Esophagus squamous epithelium (tissue), 5 donors: ENCODE measurements at regions not wholly inside any gene's neighbourhood (a gene's known extent, or its start where the extent isn't known, plus 50 kb on each side); places are given as distances from the start of the nearest gene placed in this dataset.

Experiments
- DNase-seq: peaks from one replicate; lab custom pipeline; 2025; lab: John Stamatoyannopoulos, UW
- H3K27ac ChIP-seq, 4 donors: fragments of 200-600 bp; sonication (generic); one replicate each; pipeline ENCODE4 v1.5.1; 2016 to 2019; ENCODE audit warnings: mild to moderate bottlenecking in 1 of 4
- H3K27me3 ChIP-seq, 4 donors: fragments of 200-600 bp; sonication (generic); 1 replicate in 3 of 4; 2 replicates in 1 of 4; pipeline versions ENCODE4 v1.5.1 to v1.6.0; 2017 to 2021; ENCODE audit warnings: antibody characterized with exemption in 1 of 4
- H3K36me3 ChIP-seq, 3 donors: fragments of 200-600 bp; sonication (generic); one replicate each; pipeline ENCODE4 v1.5.1; 2016 to 2019
- H3K4me1 ChIP-seq, 3 donors: fragments of 200-600 bp; sonication (generic); one replicate each; pipeline ENCODE4 v1.5.1; 2017 to 2019
- H3K4me3 ChIP-seq, 4 donors: fragments of 200-600 bp; sonication (generic); 1 replicate in 3 of 4; 2 replicates in 1 of 4; pipeline ENCODE4 v1.5.1; 2016 to 2019; ENCODE audit warnings: mild to moderate bottlenecking in 2 of 4, moderate library complexity in 1 of 4
- H3K9me3 ChIP-seq, 3 donors: fragments of 200-600 bp; sonication (generic); one replicate each; pipeline ENCODE4 v1.5.1; 2016 to 2019
- POLR2A ChIP-seq, 4 donors: fragments of 450-650 bp; IDR thresholded peaks; one replicate each; pipeline ENCODE4 v1.6.1; 2017; ENCODE audit warnings: antibody characterized with exemption in 4 of 4, mild to moderate bottlenecking in 4 of 4, moderate library complexity in 3 of 4
- WGBS, 2 donors: methylation state at CpG; one replicate each; pipeline ENCODE4 v1.1.5; 2018; 5-methylcytosine and 5-hydroxymethylcytosine counted together
- intact Hi-C: fragments of 100-400 bp; cut with DNase I; formaldehyde crosslinking; loops from one replicate; pipeline ENCODE4 v1.15.0; 2022
- TF ChIP-seq, protein P1 (sequence below), 6 experiments: fragments of 450-650 bp in 4 of 6; fragments of 200-600 bp in 2 of 6; sonication (generic) in 2 of 6; IDR thresholded peaks; one replicate each; pipeline ENCODE4 v1.5.1; 2016 to 2019; ENCODE audit warnings: antibody characterized with exemption in 6 of 6, mild to moderate bottlenecking in 4 of 6, moderate library complexity in 4 of 6
- donor health status: DM: yes; HTN: yes; CAD: no.

DNA sequence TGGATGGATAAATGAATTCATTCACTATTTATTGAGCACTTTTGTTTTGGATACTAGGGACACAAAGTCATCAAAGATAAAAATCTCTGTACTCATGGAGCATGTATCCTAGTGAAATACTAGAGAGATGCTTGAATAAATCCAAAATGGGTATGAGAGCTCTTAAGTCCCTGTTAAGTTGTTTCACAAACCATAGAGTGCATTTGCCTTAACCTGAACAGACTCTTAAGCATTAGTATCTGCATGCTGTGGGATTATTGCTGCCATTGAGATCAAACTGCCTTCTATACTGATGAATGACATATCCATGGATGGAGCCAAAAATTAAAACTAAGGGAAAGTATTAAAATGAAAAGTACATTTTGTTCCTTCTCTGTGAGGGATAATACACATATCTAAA, 206.5 kb upstream of the KRR1 start:
- Histone ChIP-seq H3K4me1 (peaks cover 26 to 98% (median 36%) of the 10 kb centered on the region in 3 donors), H3K27me3 (no peaks in the 10 kb centered on the region), H3K36me3 (no peaks in the 10 kb centered on the region), H3K9me3 (no peaks in the 10 kb centered on the region), H3K27ac (peak overlapping the region in 3 of 4 donors; percentile 9 to 81 (median 42)), H3K4me3 (no peak overlapping the region)
- no peak for TF ChIP-seq POLR2A (IDR thresholded peaks at IDR 0.05)
- TF ChIP-seq, protein P1, sequence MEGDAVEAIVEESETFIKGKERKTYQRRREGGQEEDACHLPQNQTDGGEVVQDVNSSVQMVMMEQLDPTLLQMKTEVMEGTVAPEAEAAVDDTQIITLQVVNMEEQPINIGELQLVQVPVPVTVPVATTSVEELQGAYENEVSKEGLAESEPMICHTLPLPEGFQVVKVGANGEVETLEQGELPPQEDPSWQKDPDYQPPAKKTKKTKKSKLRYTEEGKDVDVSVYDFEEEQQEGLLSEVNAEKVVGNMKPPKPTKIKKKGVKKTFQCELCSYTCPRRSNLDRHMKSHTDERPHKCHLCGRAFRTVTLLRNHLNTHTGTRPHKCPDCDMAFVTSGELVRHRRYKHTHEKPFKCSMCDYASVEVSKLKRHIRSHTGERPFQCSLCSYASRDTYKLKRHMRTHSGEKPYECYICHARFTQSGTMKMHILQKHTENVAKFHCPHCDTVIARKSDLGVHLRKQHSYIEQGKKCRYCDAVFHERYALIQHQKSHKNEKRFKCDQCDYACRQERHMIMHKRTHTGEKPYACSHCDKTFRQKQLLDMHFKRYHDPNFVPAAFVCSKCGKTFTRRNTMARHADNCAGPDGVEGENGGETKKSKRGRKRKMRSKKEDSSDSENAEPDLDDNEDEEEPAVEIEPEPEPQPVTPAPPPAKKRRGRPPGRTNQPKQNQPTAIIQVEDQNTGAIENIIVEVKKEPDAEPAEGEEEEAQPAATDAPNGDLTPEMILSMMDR (IDR thresholded peaks at IDR 0.05), result no peak
- DNase-seq, result no peak
- intact Hi-C loops, result no loop called here

DNA sequence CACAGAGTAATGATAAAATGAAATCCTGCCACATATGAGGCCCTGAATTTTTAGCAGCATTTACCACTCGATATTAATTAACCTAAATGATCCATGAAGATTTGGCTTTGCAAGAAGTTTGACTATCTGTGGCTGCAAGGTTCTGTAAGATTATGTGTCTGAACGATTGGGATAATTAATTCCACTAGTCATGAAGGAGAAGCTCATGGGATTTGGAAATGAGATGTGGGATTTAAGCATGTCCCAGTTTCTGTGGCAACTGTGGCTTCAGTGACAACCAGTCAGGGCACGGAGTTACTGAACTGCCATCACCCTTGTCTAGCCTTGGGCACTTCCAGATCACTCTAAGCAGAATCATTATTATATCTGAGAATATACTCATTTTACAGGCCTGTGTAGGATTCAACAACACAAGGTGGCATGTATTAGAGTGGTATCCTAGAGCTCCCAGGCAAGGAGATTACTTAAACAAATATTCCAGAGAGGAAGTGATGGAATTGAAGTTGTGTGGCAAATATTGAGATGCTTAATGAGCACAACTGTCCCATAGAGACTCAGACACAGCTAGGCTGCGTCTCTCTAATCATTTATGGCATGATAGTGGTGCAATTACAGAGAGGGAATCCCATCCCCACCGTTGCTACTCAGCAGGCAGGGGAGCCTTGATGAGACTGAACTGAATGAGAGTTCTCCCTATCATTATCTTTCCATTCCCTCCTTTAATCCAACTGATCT, 205.0 kb upstream of the KRR1 start:
- peaks cover 20 to 98% (median 30%) of the 10 kb centered on the region in 3 donors for H3K4me1 ChIP-seq
- DNase-seq, result no peak
- H3K36me3 ChIP-seq, result no peaks in the 10 kb centered on the region
- TF ChIP-seq, protein P1 (IDR thresholded peaks at IDR 0.05), result no peak
- TF ChIP-seq POLR2A (IDR thresholded peaks at IDR 0.05), result no peak
- intact Hi-C loops, result no loop called here
- H3K4me3 ChIP-seq, result no peak overlapping the region
- H3K27ac ChIP-seq, result peak overlapping the region in 3 of 4 donors; percentile 71 to 87 (median 83)
- H3K9me3 ChIP-seq, result no peaks in the 10 kb centered on the region
- no peaks in the 10 kb centered on the region for H3K27me3 ChIP-seq
- WGBS, 2 donors, result 55% methylated on average over 5 of the region's 5 CpGs

DNA sequence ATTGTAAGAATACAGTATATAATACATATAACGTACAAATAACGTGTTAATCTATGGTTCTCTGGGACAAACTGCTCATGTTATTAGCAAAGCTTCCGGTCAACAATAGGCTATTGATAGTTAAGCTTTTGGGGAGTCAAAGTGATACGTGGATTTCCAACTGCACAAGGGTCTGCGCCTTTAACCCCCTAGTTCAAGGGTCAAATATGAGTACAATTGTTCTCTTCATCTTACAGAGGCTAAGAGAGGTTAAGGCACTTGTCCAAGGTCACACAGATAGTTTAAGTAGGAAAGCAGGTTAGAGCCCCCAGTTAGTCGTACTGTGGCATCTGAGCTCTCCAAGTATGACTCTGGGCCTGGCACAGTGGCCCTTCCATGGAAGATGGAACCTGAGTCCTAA, 204.3 kb upstream of the KRR1 start:
- H3K4me3 ChIP-seq, result no peak overlapping the region
- peak overlapping the region in 3 of 4 donors; percentile 71 to 87 (median 83) for H3K27ac ChIP-seq
- peaks cover 13 to 98% (median 29%) of the 10 kb centered on the region in 3 donors for H3K4me1 ChIP-seq
- no peak for DNase-seq
- intact Hi-C loops, result no loop called here
- no peaks in the 10 kb centered on the region for H3K27me3 ChIP-seq
- 91% methylated on average over 6 of the region's 6 CpGs for WGBS, 2 donors
- no peaks in the 10 kb centered on the region for H3K36me3 ChIP-seq
- no peaks in the 10 kb centered on the region for H3K9me3 ChIP-seq
- TF ChIP-seq POLR2A (IDR thresholded peaks at IDR 0.05), result no peak
- TF ChIP-seq, protein P1 (IDR thresholded peaks at IDR 0.05), result no peak

- peak overlapping the region in 3 of 4 donors; percentile 71 to 87 (median 83) for H3K27ac ChIP-seq
- no peaks in the 10 kb centered on the region for H3K9me3 ChIP-seq
- peaks cover 12 to 98% (median 32%) of the 10 kb centered on the region in 3 donors for H3K4me1 ChIP-seq
- intact Hi-C loops, result no loop called here
- H3K27me3 ChIP-seq, result no peaks in the 10 kb centered on the region
- no peak for DNase-seq
- no peak overlapping the region for H3K4me3 ChIP-seq
- WGBS, 2 donors, result 47 to 48% methylated on average over 4 of the region's 4 CpGs
- TF ChIP-seq, protein P1 (IDR thresholded peaks at IDR 0.05), result no peak
- no peak for TF ChIP-seq POLR2A (IDR thresholded peaks at IDR 0.05)
- H3K36me3 ChIP-seq, result no peaks in the 10 kb centered on the region
Observed at GRCh38 chr12:75715323-75715644, 203.9 kb upstream of the KRR1 start.

DNA sequence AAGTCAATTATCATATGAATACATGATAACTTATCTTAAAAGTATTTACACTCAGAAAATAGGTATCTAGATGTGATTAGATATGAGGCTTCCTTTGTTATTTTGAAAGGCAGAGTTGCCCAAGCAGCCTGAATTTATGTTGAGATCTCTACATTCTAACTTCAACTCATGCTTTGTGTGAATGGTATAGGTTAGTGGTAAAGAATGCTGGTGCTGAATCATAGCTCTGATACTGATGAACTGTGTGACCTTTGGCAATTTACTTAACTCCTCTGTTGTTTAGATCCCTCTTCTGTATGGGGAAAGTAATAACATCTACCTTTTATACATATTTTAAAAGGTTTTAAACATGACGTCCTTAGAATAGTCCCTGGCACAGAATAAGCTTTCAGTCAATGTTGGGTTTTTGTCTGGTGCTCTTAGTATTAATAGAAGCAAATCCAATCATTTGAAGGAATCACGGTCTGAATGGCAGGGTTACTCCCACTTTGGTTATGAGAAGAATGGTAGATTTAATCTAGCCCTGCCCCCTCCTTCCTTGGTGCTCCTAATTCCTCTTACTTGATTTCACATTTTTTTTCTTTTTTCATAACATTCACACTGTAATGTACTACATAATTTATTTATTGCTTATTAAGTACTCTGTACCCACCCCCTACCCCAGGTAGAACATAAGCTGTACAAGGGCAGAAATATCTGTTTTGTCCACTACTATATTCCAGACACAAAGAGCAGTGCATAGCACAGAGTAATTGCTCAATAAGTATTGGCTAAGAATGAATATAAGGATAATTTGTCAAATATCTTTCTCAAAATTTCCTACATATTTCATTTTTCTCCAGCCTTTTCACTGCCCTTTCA, 203.3 kb upstream of the KRR1 start:
- H3K9me3 ChIP-seq, result no peaks in the 10 kb centered on the region
- TF ChIP-seq, protein P1 (IDR thresholded peaks at IDR 0.05), result no peak
- TF ChIP-seq POLR2A (IDR thresholded peaks at IDR 0.05), result no peak
- WGBS, 2 donors, result 29 to 58% methylated on average over 2 of the region's 2 CpGs
- H3K36me3 ChIP-seq, result no peaks in the 10 kb centered on the region
- no peak overlapping the region for H3K4me3 ChIP-seq
- no peaks in the 10 kb centered on the region for H3K27me3 ChIP-seq
- intact Hi-C loops, result no loop called here
- no peak for DNase-seq
- H3K27ac ChIP-seq, result peak overlapping the region in 3 of 4 donors; percentile 71 to 87 (median 83)
- peaks cover 12 to 98% (median 30%) of the 10 kb centered on the region in 3 donors for H3K4me1 ChIP-seq
